ENCODE measurements at regions not wholly inside any gene's neighbourhood (a gene's known extent, or its start where the extent isn't known, plus 50 kb on each side); places are given as distances from the start of the nearest gene placed in this dataset.

GRCh38 chr22:22182218-22182989 is 62.2 kb upstream of the VPREB1 start:
- TF ChIP-seq, protein P1, sequence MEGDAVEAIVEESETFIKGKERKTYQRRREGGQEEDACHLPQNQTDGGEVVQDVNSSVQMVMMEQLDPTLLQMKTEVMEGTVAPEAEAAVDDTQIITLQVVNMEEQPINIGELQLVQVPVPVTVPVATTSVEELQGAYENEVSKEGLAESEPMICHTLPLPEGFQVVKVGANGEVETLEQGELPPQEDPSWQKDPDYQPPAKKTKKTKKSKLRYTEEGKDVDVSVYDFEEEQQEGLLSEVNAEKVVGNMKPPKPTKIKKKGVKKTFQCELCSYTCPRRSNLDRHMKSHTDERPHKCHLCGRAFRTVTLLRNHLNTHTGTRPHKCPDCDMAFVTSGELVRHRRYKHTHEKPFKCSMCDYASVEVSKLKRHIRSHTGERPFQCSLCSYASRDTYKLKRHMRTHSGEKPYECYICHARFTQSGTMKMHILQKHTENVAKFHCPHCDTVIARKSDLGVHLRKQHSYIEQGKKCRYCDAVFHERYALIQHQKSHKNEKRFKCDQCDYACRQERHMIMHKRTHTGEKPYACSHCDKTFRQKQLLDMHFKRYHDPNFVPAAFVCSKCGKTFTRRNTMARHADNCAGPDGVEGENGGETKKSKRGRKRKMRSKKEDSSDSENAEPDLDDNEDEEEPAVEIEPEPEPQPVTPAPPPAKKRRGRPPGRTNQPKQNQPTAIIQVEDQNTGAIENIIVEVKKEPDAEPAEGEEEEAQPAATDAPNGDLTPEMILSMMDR (IDR thresholded peaks at IDR 0.05; ENCODE audit: insufficient read depth, low read length): no peak
- Histone ChIP-seq H3K4me3 (replicated peaks; ENCODE audit: insufficient read depth, low read length) (no peak overlapping the region), H3K27me3 (ENCODE audit: insufficient read depth, poor library complexity, severe bottlenecking) (no peaks in the 10 kb centered on the region), H3K27ac (replicated peaks) (no peak overlapping the region)
- DNase-seq (ENCODE audit: low read depth in 1 of 2, low spot score in 1 of 2): no peak

- TF ChIP-seq POLR2AphosphoS5 (IDR thresholded peaks at IDR 0.05; ENCODE audit: low read depth) (no peak), SPI1 (IDR thresholded peaks at IDR 0.05; ENCODE audit: borderline replicate concordance, low read depth) (no peak), GABPA (IDR thresholded peaks at IDR 0.05; ENCODE audit: low read depth) (no peak), REST (IDR thresholded peaks at IDR 0.05; ENCODE audit: insufficient replicate concordance, low read depth) (no peak)
- TF ChIP-seq, protein P1 (IDR thresholded peaks at IDR 0.05; ENCODE audit: insufficient read depth, low read length): no peak
- Histone ChIP-seq H3K4me3 (replicated peaks; ENCODE audit: insufficient read depth, low read length) (no peak overlapping the region), H3K27me3 (ENCODE audit: insufficient read depth, poor library complexity, severe bottlenecking) (no peaks in the 10 kb centered on the region), H3K27ac (replicated peaks) (no peak overlapping the region)
- DNase-seq (ENCODE audit: low read depth in 1 of 2, low spot score in 1 of 2): no peak
These were observed 63.2 kb upstream of the VPREB1 start for GRCh38 chr22:22181341-22181850.

GRCh38 chr22:22180738-22181285 is 63.8 kb upstream of the VPREB1 start:
- TF ChIP-seq POLR2AphosphoS5 (IDR thresholded peaks at IDR 0.05; ENCODE audit: low read depth) (no peak), GABPA (IDR thresholded peaks at IDR 0.05; ENCODE audit: low read depth) (no peak), REST (IDR thresholded peaks at IDR 0.05; ENCODE audit: insufficient replicate concordance, low read depth) (no peak), SPI1 (IDR thresholded peaks at IDR 0.05; ENCODE audit: borderline replicate concordance, low read depth) (no peak)
- TF ChIP-seq, protein P1 (IDR thresholded peaks at IDR 0.05; ENCODE audit: insufficient read depth, low read length): no peak
- H3K27ac ChIP-seq (replicated peaks): no peak overlapping the region
- no peak overlapping the region for H3K4me3 ChIP-seq (replicated peaks; ENCODE audit: insufficient read depth, low read length)
- no peak for DNase-seq (ENCODE audit: low read depth in 1 of 2, low spot score in 1 of 2)
- H3K27me3 ChIP-seq (ENCODE audit: insufficient read depth, poor library complexity, severe bottlenecking): no peaks in the 10 kb centered on the region
